CD4-positive, alpha-beta memory T cell (primary cell): ENCODE measurements at regions not wholly inside any gene's neighbourhood (a gene's known extent, or its start where the extent isn't known, plus 50 kb on each side); places are given as distances from the start of the nearest gene placed in this dataset.
"Not testable (repeated sequence)": the region's sequence is repeated elsewhere in the genome, so short reads cannot be mapped to it uniquely, and the experiment has no call there.

Source experiments
- CTCF ChIA-PET: fragments of 350-600 bp; sonication (Branson Sonifier 250); formaldehyde crosslinking; loops from one replicate; lab custom pipeline; 2021; ENCODE audit warnings: inconsistent platforms; ENCODE audit not compliant: partially characterized antibody; lab: Charles Lee
- POLR2A ChIA-PET: fragments of 350-600 bp; sonication (Branson Sonifier 250); formaldehyde crosslinking; loops from one replicate; lab custom pipeline; 2021; ENCODE audit not compliant: partially characterized antibody; lab: Charles Lee
- DNase-seq, 5 donors: peaks; one replicate each; pipeline versions ENCODE4 v3.0.0 to v3.0.0-alpha.2; 2020 to 2022; ENCODE audit warnings: mixed read lengths in 1 of 5
- H3K27ac ChIP-seq: one replicate; pipeline ENCODE4 v1.7.0; 2013; ENCODE audit warnings: low read depth, low read length
- H3K27me3 ChIP-seq: 2 replicates; pipeline ENCODE4 v1.7.0; 2013; ENCODE audit warnings: mild to moderate bottlenecking, low read length, moderate library complexity; ENCODE audit not compliant: insufficient read depth
- H3K36me3 ChIP-seq: 2 replicates; pipeline ENCODE4 v1.7.0; 2013; ENCODE audit warnings: mild to moderate bottlenecking, low read length, moderate library complexity; ENCODE audit not compliant: insufficient read depth
- H3K4me1 ChIP-seq: 2 replicates; pipeline ENCODE4 v1.7.0; 2013; ENCODE audit warnings: mild to moderate bottlenecking, low read length, moderate library complexity; ENCODE audit not compliant: insufficient read depth
- H3K4me3 ChIP-seq, 2 donors: one replicate each; pipeline ENCODE4 v1.7.0; 2013; ENCODE audit warnings: low read length in 2 of 2, mild to moderate bottlenecking in 1 of 2
- H3K9me3 ChIP-seq, 2 donors: one replicate each; pipeline ENCODE4 v1.7.0; 2013; ENCODE audit warnings: low read length in 2 of 2, control low read depth in 1 of 2; ENCODE audit not compliant: control insufficient read depth in 1 of 2
- H3K27ac Mint-ChIP-seq, 7 donors: one replicate each; pipeline ENCODE4 v1.8.0; 2020 to 2021; ENCODE audit warnings: mixed read lengths in 7 of 7, mild to moderate bottlenecking in 6 of 7, inconsistent platforms in 3 of 7, moderate library complexity in 3 of 7
- H3K27me3 Mint-ChIP-seq, 2 donors: one replicate each; pipeline ENCODE4 v1.8.0; 2020 to 2021; ENCODE audit warnings: mixed read lengths in 2 of 2
- H3K36me3 Mint-ChIP-seq, 2 donors: one replicate each; pipeline ENCODE4 v1.8.0; 2020 to 2021; ENCODE audit warnings: mixed read lengths in 2 of 2, inconsistent platforms in 1 of 2, mild to moderate bottlenecking in 1 of 2
- H3K4me1 Mint-ChIP-seq, 4 donors: one replicate each; pipeline ENCODE4 v1.8.0; 2020 to 2021; ENCODE audit warnings: mixed read lengths in 4 of 4, mild to moderate bottlenecking in 1 of 4
- H3K4me3 Mint-ChIP-seq, 8 donors: one replicate each; pipeline ENCODE4 v1.8.0; 2020 to 2021; ENCODE audit warnings: mixed read lengths in 8 of 8, mild to moderate bottlenecking in 7 of 8, moderate library complexity in 6 of 8, inconsistent platforms in 3 of 8
- H3K9me3 Mint-ChIP-seq, 8 donors: one replicate each; pipeline ENCODE4 v1.8.0; 2020 to 2021; ENCODE audit warnings: mixed read lengths in 8 of 8, mild to moderate bottlenecking in 5 of 8, inconsistent platforms in 3 of 8, moderate library complexity in 1 of 8
- intact Hi-C: fragments of 100-400 bp; cut with micrococcal nuclease; formaldehyde crosslinking; loops from one replicate; pipeline ENCODE4 v1.15.1; 2023

GRCh38 chr4:188728359-188728758 lies 589.1 kb downstream of the TRIML1 start:
- peaks cover 0 to 3% of the 10 kb centered on the region in 2 donors for H3K9me3 ChIP-seq
- CTCF ChIA-PET: no interaction called here
- no peaks in the 10 kb centered on the region for H3K27me3 ChIP-seq
- H3K36me3 ChIP-seq: no peaks in the 10 kb centered on the region
- H3K27ac ChIP-seq: no peak overlapping the region
- intact Hi-C loops: no loop called here
- no peaks in the 10 kb centered on the region for H3K4me1 Mint-ChIP-seq
- no peaks in the 10 kb centered on the region for H3K36me3 Mint-ChIP-seq
- no peak overlapping the region for H3K4me3 Mint-ChIP-seq
- H3K4me1 ChIP-seq: no peaks in the 10 kb centered on the region
- POLR2A ChIA-PET: no interaction called here
- peaks cover 0 to 27% (median 8%) of the 10 kb centered on the region in 8 donors for H3K9me3 Mint-ChIP-seq
- no peak overlapping the region for H3K4me3 ChIP-seq
- H3K27me3 Mint-ChIP-seq: no peaks in the 10 kb centered on the region
- no peak for DNase-seq
- H3K27ac Mint-ChIP-seq: no peak overlapping the region

GRCh38 chr4:188732131-188732530 lies 592.9 kb downstream of the TRIML1 start:
- DNase-seq: no peak
- Histone ChIP-seq H3K4me3 (no peak overlapping the region), H3K4me1 (no peaks in the 10 kb centered on the region), H3K27ac (no peak overlapping the region), H3K27me3 (no peaks in the 10 kb centered on the region), H3K9me3 (peaks cover 0 to 3% of the 10 kb centered on the region in 2 donors), H3K36me3 (no peaks in the 10 kb centered on the region)
- Mint-ChIP-seq H3K4me3 (no peak overlapping the region), H3K27ac (no peak overlapping the region), H3K36me3 (no peaks in the 10 kb centered on the region), H3K9me3 (peaks cover 3 to 34% (median 11%) of the 10 kb centered on the region in 8 donors), H3K27me3 (no peaks in the 10 kb centered on the region), H3K4me1 (no peaks in the 10 kb centered on the region)
- ChIA-PET POLR2A (no interaction called here), CTCF (interaction anchor here (0.7 kb wide), 1 partner anchor 1172 kb away, joined by 3 read pairs; no protein-coding TSS in a partner anchor)
- intact Hi-C loops: no loop called here

- no peak overlapping the region for H3K27ac Mint-ChIP-seq
- POLR2A ChIA-PET: no interaction called here
- no peak for DNase-seq
Measured at GRCh38 chr4:188735082-188735481, 595.8 kb downstream of the TRIML1 start.

GRCh38 chr4:188737251-188738002 lies 598.2 kb downstream of the TRIML1 start:
- H3K9me3 ChIP-seq: no peaks in the 10 kb centered on the region
- no peaks in the 10 kb centered on the region for H3K36me3 ChIP-seq
- H3K4me1 ChIP-seq: no peaks in the 10 kb centered on the region
- H3K27ac Mint-ChIP-seq: no peak overlapping the region
- POLR2A ChIA-PET: no interaction called here
- H3K36me3 Mint-ChIP-seq: no peaks in the 10 kb centered on the region
- H3K9me3 Mint-ChIP-seq: peaks cover 2 to 16% (median 5%) of the 10 kb centered on the region in 8 donors
- no peaks in the 10 kb centered on the region for H3K27me3 ChIP-seq
- DNase-seq: no peak
- no peaks in the 10 kb centered on the region for H3K4me1 Mint-ChIP-seq
- intact Hi-C loops: no loop called here
- H3K27me3 Mint-ChIP-seq: no peaks in the 10 kb centered on the region
- CTCF ChIA-PET: no interaction called here
- no peak overlapping the region for H3K27ac ChIP-seq
- H3K4me3 Mint-ChIP-seq: no peak overlapping the region
- H3K4me3 ChIP-seq: no peak overlapping the region

More at GRCh38 chr4:188735082-188735481, 595.8 kb downstream of the TRIML1 start:
- no peaks in the 10 kb centered on the region for H3K36me3 ChIP-seq
- no peaks in the 10 kb centered on the region for H3K27me3 ChIP-seq
- H3K4me3 ChIP-seq: no peak overlapping the region
- H3K9me3 ChIP-seq: peaks cover 0 to 3% of the 10 kb centered on the region in 2 donors
- peaks cover 2 to 27% (median 11%) of the 10 kb centered on the region in 8 donors for H3K9me3 Mint-ChIP-seq
- no peak overlapping the region for H3K27ac ChIP-seq
- no peaks in the 10 kb centered on the region for H3K4me1 ChIP-seq
- H3K27me3 Mint-ChIP-seq: no peaks in the 10 kb centered on the region
- H3K4me3 Mint-ChIP-seq: no peak overlapping the region
- CTCF ChIA-PET: no interaction called here
- H3K4me1 Mint-ChIP-seq: no peaks in the 10 kb centered on the region
- no peaks in the 10 kb centered on the region for H3K36me3 Mint-ChIP-seq
- intact Hi-C loops: no loop called here

GRCh38 chr4:188738290-188738689 lies 599.0 kb downstream of the TRIML1 start:
- POLR2A ChIA-PET, H3K27ac Mint-ChIP-seq, H3K36me3 ChIP-seq, H3K27me3 ChIP-seq, H3K4me1 Mint-ChIP-seq, H3K4me3 ChIP-seq, H3K4me3 Mint-ChIP-seq, DNase-seq, H3K36me3 Mint-ChIP-seq, CTCF ChIA-PET, intact Hi-C loops, H3K9me3 ChIP-seq, H3K27ac ChIP-seq, H3K27me3 Mint-ChIP-seq, H3K4me1 ChIP-seq: not testable (repeated sequence)
- H3K9me3 Mint-ChIP-seq: peaks cover 2 to 21% (median 5%) of the 10 kb centered on the region in 8 donors

- H3K9me3 Mint-ChIP-seq: peaks cover 0 to 18% (median 4%) of the 10 kb centered on the region in 8 donors
- H3K27me3 ChIP-seq, intact Hi-C loops, H3K4me1 ChIP-seq, H3K36me3 Mint-ChIP-seq, H3K27me3 Mint-ChIP-seq, DNase-seq, H3K27ac ChIP-seq, H3K4me3 Mint-ChIP-seq, H3K4me1 Mint-ChIP-seq, H3K9me3 ChIP-seq, H3K27ac Mint-ChIP-seq, H3K4me3 ChIP-seq, CTCF ChIA-PET, POLR2A ChIA-PET, H3K36me3 ChIP-seq: not testable (repeated sequence)
Measured at GRCh38 chr4:188740172-188740571, 600.9 kb downstream of the TRIML1 start.

- H3K9me3 ChIP-seq, H3K4me1 ChIP-seq, H3K4me3 ChIP-seq, H3K27me3 ChIP-seq, H3K4me1 Mint-ChIP-seq, CTCF ChIA-PET, POLR2A ChIA-PET, H3K27me3 Mint-ChIP-seq, intact Hi-C loops, H3K27ac Mint-ChIP-seq, H3K4me3 Mint-ChIP-seq, H3K27ac ChIP-seq, H3K36me3 Mint-ChIP-seq, H3K36me3 ChIP-seq, DNase-seq: not testable (repeated sequence)
- H3K9me3 Mint-ChIP-seq: peaks cover 0 to 16% (median 3%) of the 10 kb centered on the region in 8 donors
Measured at GRCh38 chr4:188740791-188741190, 601.5 kb downstream of the TRIML1 start.
